Retinal pigment epithelial cell (primary cell): ENCODE measurements at regions not wholly inside any gene's neighbourhood (a gene's known extent, or its start where the extent isn't known, plus 50 kb on each side); places are given as distances from the start of the nearest gene placed in this dataset.

ENCODE experiments used
- DNase-seq: peaks from one replicate; pipeline ENCODE4 v3.0.0-alpha.2; 2010; ENCODE audit warnings: low read depth
- H3K4me3 ChIP-seq: 2 replicates; pipeline ENCODE4 v1.5.1; 2011; ENCODE audit warnings: mild to moderate bottlenecking, low read length, control low read depth, moderate library complexity
- TF ChIP-seq, protein P1 (sequence below): conservative IDR thresholded peaks from 2 replicates; pipeline ENCODE4 v1.5.1; 2011; ENCODE audit warnings: low read depth, low read length, control low read depth, inconsistent platforms

DNA sequence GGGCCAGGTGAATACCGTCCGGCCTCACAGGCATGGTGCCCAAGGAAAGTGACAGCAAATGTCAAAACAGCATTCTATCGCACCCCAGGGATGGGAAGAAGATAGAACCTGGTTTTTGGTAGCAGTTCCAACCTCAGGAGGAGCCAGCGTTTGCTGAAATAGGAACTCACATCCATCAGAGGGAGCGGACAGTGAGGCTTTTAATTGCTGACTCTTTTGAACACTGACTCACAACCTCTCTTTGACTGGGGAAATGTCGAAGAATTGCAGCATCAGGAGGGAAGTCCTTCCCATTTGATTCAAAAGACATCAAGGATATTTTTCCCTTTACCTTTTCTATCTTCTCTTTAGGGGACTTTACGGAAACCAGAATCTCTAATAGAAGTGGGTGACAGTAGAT lies 114.2 kb downstream of the UNC5CL start:
- TF ChIP-seq, protein P1, sequence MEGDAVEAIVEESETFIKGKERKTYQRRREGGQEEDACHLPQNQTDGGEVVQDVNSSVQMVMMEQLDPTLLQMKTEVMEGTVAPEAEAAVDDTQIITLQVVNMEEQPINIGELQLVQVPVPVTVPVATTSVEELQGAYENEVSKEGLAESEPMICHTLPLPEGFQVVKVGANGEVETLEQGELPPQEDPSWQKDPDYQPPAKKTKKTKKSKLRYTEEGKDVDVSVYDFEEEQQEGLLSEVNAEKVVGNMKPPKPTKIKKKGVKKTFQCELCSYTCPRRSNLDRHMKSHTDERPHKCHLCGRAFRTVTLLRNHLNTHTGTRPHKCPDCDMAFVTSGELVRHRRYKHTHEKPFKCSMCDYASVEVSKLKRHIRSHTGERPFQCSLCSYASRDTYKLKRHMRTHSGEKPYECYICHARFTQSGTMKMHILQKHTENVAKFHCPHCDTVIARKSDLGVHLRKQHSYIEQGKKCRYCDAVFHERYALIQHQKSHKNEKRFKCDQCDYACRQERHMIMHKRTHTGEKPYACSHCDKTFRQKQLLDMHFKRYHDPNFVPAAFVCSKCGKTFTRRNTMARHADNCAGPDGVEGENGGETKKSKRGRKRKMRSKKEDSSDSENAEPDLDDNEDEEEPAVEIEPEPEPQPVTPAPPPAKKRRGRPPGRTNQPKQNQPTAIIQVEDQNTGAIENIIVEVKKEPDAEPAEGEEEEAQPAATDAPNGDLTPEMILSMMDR, result no peak
- no peak for DNase-seq
- no peak overlapping the region for H3K4me3 ChIP-seq

DNA sequence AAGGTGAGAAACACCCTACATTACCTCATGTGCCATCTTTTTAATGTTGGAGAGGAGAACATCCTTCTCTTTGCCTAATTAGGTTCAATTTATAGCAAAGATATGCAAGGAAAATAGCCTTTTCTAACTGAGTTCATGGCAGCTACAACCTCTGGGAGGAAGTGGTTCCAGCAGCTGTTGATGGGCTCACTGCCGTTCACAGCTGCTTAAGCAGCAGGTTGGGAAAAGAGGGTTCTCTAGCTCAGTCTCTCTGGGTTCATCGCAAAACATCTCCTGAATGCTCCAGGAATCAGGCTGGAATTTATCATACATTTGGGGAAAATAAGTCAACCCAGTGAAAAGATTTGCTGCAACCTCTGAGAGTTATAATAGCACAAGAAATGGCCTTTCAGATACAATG lies 115.1 kb downstream of the UNC5CL start:
- no peak overlapping the region for H3K4me3 ChIP-seq

DNA sequence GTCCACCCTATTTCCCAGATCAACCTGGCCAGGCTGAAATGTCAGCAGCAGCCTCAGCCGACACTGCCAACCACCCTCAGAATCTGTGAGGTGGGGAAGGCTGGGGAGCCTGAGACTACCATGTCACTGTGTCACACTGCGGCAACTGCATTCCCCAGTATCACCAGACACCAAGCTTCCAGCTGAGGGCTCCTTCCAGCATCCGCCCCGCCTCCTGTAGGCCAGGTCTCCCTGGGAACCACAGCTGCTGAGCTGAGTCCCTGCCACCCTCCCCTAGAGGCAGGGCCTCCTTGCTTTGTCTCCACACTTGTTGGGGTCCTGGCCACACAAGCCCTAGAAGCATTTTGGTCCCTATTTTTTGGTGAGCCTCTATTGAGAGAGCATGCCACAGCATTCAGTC lies 115.7 kb downstream of the UNC5CL start:
- TF ChIP-seq, protein P1, result no peak
- no peak overlapping the region for H3K4me3 ChIP-seq
- no peak for DNase-seq

More for the DNA sequence above, 115.1 kb downstream of the UNC5CL start:
- no peak for DNase-seq
- TF ChIP-seq, protein P1, result no peak

DNA sequence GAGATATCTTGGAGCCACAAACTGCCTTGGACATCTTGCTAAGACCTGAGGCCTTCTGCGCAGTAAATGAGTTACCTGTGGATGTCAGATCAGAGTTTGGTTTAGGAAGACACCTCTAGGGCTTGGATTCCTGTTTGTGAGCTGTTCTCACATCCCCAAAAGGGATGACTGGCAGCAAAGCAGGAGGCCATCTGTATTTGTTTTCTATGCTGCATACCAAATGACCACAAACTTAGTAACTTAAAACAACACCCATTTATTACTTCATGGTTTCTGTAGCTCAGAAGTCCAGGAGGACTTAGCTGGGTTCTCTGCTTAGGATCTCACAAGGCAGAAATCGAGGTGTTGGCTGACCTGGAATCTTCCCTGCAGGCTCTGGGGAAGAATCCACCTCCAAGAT lies 116.7 kb downstream of the UNC5CL start:
- no peak for DNase-seq
- TF ChIP-seq, protein P1, result no peak
- H3K4me3 ChIP-seq, result no peak overlapping the region

DNA sequence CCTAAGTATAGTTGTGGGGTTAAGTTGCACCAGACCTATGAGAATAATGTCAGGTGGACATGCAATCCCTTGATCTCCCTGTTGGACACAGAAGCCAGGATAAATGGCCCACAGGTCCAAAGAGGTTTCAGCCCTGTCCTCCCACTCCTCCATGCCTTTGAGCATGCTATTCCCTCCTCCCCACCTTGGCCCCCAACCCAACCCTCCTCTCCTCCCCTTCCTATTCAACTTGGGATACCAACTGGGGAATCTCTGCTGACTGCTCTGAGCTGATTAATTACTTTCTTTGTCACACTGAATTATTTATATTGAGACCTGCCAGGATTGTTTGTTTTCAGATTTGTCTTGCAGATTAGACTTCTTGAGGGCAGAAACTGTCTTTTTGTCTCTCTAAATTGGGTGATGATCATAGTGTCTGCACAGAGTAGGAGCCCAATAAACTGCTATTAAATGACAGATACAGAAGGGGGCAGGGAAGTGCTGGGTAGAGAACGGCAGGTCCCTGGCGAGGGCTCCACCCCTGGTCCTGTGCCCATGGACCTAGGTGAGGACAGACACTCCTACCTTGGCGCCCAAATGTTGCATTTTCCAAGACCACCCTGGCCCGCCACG lies 120.9 kb downstream of the UNC5CL start:
- no peak overlapping the region for H3K4me3 ChIP-seq
- no peak for DNase-seq
- TF ChIP-seq, protein P1, result no peak

DNA sequence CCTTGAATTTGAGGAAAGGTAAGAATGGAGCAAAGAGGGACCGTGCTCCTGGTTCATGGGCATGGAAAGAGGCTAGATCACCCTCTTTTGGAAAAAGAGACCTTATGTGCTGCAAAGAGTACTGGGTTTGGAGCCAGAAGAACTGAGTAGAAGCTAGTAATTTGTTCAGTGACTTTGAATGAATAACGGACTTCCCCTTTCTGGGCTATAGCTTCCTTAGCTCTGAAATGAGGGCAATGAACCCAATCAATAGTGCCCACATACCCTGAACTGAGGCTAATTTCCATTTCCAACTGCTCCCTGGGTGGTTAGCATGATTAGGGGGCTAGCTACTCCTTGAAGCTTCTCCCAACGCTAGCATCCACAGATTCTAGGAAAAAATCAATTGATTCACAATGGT lies 121.4 kb downstream of the UNC5CL start:
- TF ChIP-seq, protein P1, result no peak
- DNase-seq, result no peak
- H3K4me3 ChIP-seq, result no peak overlapping the region

DNA sequence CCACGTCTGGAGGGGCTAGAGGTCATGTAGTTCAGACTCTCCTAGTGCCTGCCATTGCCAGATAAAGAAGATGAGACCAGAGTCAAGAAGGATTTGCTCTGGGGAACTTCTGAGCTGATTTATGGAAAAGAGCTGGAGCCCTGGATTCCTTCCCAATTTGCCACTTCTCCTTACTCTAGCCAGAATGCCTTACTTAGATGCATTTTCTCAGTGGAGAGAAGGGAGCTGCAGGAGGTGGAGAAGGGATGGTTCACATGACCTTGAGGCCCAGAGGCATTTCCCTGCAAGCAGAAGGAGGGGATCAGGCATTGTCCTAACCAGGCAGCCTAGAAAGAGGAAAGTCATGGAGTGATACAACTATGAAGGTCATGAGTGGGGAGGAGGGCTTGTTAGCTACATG lies 122.2 kb downstream of the UNC5CL start:
- TF ChIP-seq, protein P1, result no peak
- no peak for DNase-seq
- no peak overlapping the region for H3K4me3 ChIP-seq
